K562 (cell line): ENCODE measurements at regions not wholly inside any gene's neighbourhood (a gene's known extent, or its start where the extent isn't known, plus 50 kb on each side); places are given as distances from the start of the nearest gene placed in this dataset.

Experiments
- ATAC-seq: fragments of 200-7000 bp; cut with Tn5 transposase; 3 replicates; pipeline ENCODE4 v1.9.1; 2020; ENCODE audit warnings: moderate library complexity
- BruUV-seq: library from RNA; stranded (reverse); fragments of 400-500 nt; replicated peaks from 2 replicates; lab custom pipeline; 2021; lab: Mats Ljungman, UMichigan
- CTCF ChIA-PET: fragments of 300-600 bp; formaldehyde crosslinking; extraction: SDS; loops from one replicate; lab custom pipeline; 2021; ENCODE audit warnings: low intra/inter-chr PET ratio; lab: Yijun Ruan, JAX
- POLR2A ChIA-PET: fragments of 300-600, 350-650 bp; sonication (Branson Sonifier 250); formaldehyde crosslinking; extraction: SDS; loops from one replicate; lab custom pipeline; 2021; ENCODE audit warnings: antibody characterized with exemption, inconsistent platforms; lab: Yijun Ruan, JAX
- DNase-seq, 4 experiments: peaks; one replicate each; pipeline versions ENCODE4 v3.0.0 to v3.0.0-alpha.2; 2011 to 2018; ENCODE audit warnings: low spot score in 3 of 4, mixed read lengths in 3 of 4; ENCODE audit errors: extremely low read depth in 1 of 4
- FAIRE-seq: peaks from 2 replicates; lab custom pipeline; 2011; peaks lifted over from hg19 to GRCh38; lab: Jason Lieb, UNC
- H2AFZ ChIP-seq: 2 replicates; pipeline ENCODE4 v1.6.0; 2011; ENCODE audit warnings: low read depth, low read length, control low read depth, inconsistent platforms
- H3K27ac ChIP-seq: fragments of 200-600 bp; 3 replicates; pipeline ENCODE4 v1.8.0; 2011; ENCODE audit warnings: low read depth, mild to moderate bottlenecking, control low read depth, inconsistent platforms, low read length, moderate library complexity, mixed read lengths; ENCODE audit errors: extremely low read depth
- H3K27me3 ChIP-seq, 2 experiments: fragments of 300-600 bp in 1 of 2; 2 replicates in 1 of 2; 3 replicates in 1 of 2; pipeline versions ENCODE4 v1.6.0 to v1.8.0; 2011; ENCODE audit warnings: inconsistent platforms in 2 of 2, low read length in 2 of 2, mild to moderate bottlenecking in 1 of 2, mixed read lengths in 1 of 2, moderate library complexity in 1 of 2; ENCODE audit not compliant: control insufficient read depth in 2 of 2, insufficient read depth in 2 of 2
- H3K36me3 ChIP-seq: fragments of 300-600 bp; 3 replicates; pipeline ENCODE4 v1.8.0; 2011; ENCODE audit warnings: mild to moderate bottlenecking, low read length, inconsistent platforms; ENCODE audit not compliant: control insufficient read depth, insufficient read depth
- H3K4me1 ChIP-seq, 2 experiments: fragments of 200-600 bp in 1 of 2; replicated peaks in 1 of 2; 2 replicates in 1 of 2; 3 replicates in 1 of 2; pipeline versions ENCODE4 v1.5.1 to v1.8.0; 2011; ENCODE audit warnings: inconsistent platforms in 2 of 2, low read length in 2 of 2, mild to moderate bottlenecking in 1 of 2, mixed read lengths in 1 of 2, moderate library complexity in 1 of 2; ENCODE audit not compliant: control insufficient read depth in 2 of 2, insufficient read depth in 2 of 2
- H3K4me2 ChIP-seq: 2 replicates; pipeline ENCODE4 v1.6.1; 2011; ENCODE audit warnings: low read length, control low read depth, inconsistent platforms, mixed read lengths; ENCODE audit not compliant: insufficient read depth
- H3K4me3 ChIP-seq: fragments of 200-600 bp; sonication (generic), shearing (Covaris generic); 2 replicates; pipeline ENCODE4 v1.5.1; 2016; ENCODE audit warnings: control low read depth, inconsistent platforms
- H3K79me2 ChIP-seq: fragments of 200-600 bp; 3 replicates; pipeline ENCODE4 v1.8.0; 2011; ENCODE audit warnings: low read length, inconsistent platforms; ENCODE audit not compliant: control insufficient read depth, insufficient read depth
- H3K9ac ChIP-seq, 2 experiments: 2 replicates each; pipeline versions ENCODE4 v1.6.0 to v1.6.1; 2011; ENCODE audit warnings: low read depth in 2 of 2, low read length in 2 of 2, control low read depth in 1 of 2, inconsistent platforms in 1 of 2, mild to moderate bottlenecking in 1 of 2, mixed read lengths in 1 of 2; ENCODE audit not compliant: insufficient read depth in 1 of 2
- H3K9me1 ChIP-seq: one replicate; pipeline ENCODE4 v1.6.0; 2011; ENCODE audit warnings: inconsistent platforms, mild to moderate bottlenecking, low read length, moderate library complexity; ENCODE audit not compliant: control insufficient read depth, insufficient read depth
- H3K9me3 ChIP-seq: replicated peaks from 2 replicates; pipeline ENCODE4 v1.5.1; 2011; ENCODE audit warnings: low read depth, low read length, inconsistent platforms; ENCODE audit not compliant: control insufficient read depth, insufficient read depth
- H4K20me1 ChIP-seq: replicated peaks from 2 replicates; pipeline ENCODE4 v1.6.1; 2011; ENCODE audit warnings: low read length, inconsistent platforms, mixed read lengths; ENCODE audit not compliant: control insufficient read depth, insufficient read depth
- CREBBP ChIP-seq: IDR thresholded peaks from one replicate; pipeline ENCODE4 v1.6.1; 2012; ENCODE audit warnings: low read depth, mild to moderate bottlenecking, control low read depth, inconsistent platforms, low read length
- FOXK1 ChIP-seq: sonication (generic); formaldehyde crosslinking; IDR thresholded peaks from 2 replicates; pipeline ENCODE4 v1.8.0; 2022; ENCODE audit warnings: missing genetic modification reagents, mild to moderate bottlenecking, borderline replicate concordance
- MGA ChIP-seq: fragments of 450-650 bp; IDR thresholded peaks from 2 replicates; pipeline ENCODE4 v1.6.1; 2016; ENCODE audit warnings: mild to moderate bottlenecking, moderate library complexity
- WGBS: fragments of 100-300 bp; shearing (Covaris generic); methylation state at CpG from one replicate; pipeline ENCODE4 v1.1.6; 2016; ENCODE audit warnings: low coverage, mixed read lengths; ENCODE audit not compliant: insufficient coverage; ENCODE audit errors: missing lambda C conversion rate; 5-methylcytosine and 5-hydroxymethylcytosine counted together
- in situ Hi-C: fragments of 300-500 bp; cut with MboI; formaldehyde crosslinking; loops from 4 replicates; pipeline ENCODE4 v1.15.0; 2018; ENCODE audit warnings: inconsistent platforms, mixed read lengths
- intact Hi-C: fragments of 100-400 bp; cut with micrococcal nuclease; formaldehyde crosslinking; loops from 2 replicates; pipeline ENCODE4 v1.14.2; 2022

GRCh38 chr18:25535495-25535894, 183.5 kb upstream of the ZNF521 start:
- Histone ChIP-seq H3K79me2 (no peaks in the 10 kb centered on the region), H3K27me3 (no peaks in the 10 kb centered on the region), H3K4me3 (no peak overlapping the region), H3K9ac (no peak overlapping the region), H3K4me2 (no peak overlapping the region), H3K9me3 (no peaks in the 10 kb centered on the region), H3K27ac (no peak overlapping the region), H4K20me1 (no peaks in the 10 kb centered on the region), H3K9me1 (no peaks in the 10 kb centered on the region), H3K36me3 (no peaks in the 10 kb centered on the region), H3K4me1 (no peaks in the 10 kb centered on the region), H2AFZ (no peak overlapping the region)
- ChIA-PET POLR2A (no interaction called here), CTCF (no interaction called here)
- intact Hi-C loops, result no loop called here
- in situ Hi-C loops, result no loop called here
- ATAC-seq (no peak), FAIRE-seq (no peak), DNase-seq (no peak)
- WGBS, result 4% methylated on average over 1 of the region's 1 CpG
- BruUV-seq, result no TSS peak
- TF ChIP-seq FOXK1 (no peak), MGA (no peak), CREBBP (no peak)
